ENCODE measurements at regions not wholly inside any gene's neighbourhood (a gene's known extent, or its start where the extent isn't known, plus 50 kb on each side); places are given as distances from the start of the nearest gene placed in this dataset.

DNA sequence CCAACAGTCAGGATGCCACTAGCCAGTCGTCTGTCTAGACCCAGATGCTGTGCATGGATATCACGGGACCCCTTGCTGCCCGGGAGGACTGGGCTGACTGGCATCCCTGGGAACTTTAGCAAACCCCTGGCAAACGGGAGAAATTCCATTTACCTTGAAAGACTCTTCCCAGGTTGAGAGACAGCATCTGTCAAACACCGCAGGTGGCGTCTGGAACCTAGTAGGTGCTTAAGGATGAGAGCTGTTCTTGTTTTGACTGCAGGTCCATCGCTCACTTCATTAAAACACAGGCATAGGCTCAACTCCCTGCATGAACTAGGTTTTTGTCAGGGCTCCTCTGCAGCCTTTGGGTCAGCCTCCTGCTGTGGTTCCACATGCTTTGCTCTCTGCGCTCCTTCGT lies 546.3 kb downstream of the BCL11B start:
- Histone ChIP-seq H3K9ac (ENCODE audit: low read depth in 2 of 2, low read length in 2 of 2) (no peak overlapping the region), H3K9me3 (no peaks in the 10 kb centered on the region), H3K27ac (no peak overlapping the region), H3K4me3 (no peak overlapping the region), H3K27me3 (no peaks in the 10 kb centered on the region), H3K36me3 (no peaks in the 10 kb centered on the region), H3K4me1 (no peaks in the 10 kb centered on the region)
- no peak for TF ChIP-seq CTCF (IDR thresholded peaks at IDR 0.05)
- intact Hi-C loops (cut with DNase I) = no loop called here
- DNase-seq = no peak

DNA sequence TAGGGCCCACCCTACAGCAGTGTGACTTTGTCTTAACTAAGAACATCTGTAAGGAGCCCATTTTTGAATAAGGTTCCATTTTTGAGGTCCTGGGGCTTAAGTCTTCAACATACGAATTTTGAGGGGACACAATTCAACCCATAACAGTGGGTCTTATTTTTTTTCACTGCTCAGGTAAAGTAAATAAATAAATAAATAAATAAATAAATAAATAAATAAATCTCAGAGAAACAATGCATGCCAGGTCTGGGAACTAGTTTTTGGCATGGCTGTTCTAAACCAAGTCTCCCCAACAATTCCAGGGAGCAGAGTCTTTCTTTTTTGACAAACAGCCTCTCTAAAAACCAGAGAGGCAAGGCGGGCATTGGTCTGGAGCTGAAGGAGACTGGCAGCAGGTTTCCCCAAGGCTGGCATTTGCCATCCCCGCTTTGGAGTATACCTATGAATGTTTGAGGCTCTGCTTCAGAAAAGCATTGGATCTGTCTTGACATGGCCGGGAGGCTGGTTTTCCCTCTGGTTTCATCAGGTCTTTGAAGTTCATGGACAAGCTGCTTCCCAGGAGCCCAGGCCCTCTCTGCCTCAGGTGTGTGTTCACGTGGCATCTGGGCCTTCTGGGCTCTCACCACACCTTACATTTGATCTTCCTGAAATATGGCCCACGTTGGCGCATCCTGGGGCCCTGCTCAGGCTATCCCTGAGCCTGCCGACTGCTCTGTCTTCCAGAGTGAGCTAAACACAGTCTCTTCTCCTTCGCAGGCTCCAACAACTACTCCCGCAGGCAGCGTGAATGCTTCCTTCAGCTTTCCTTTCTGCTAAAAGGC lies 545.2 kb downstream of the BCL11B start:
- H3K36me3 ChIP-seq = no peaks in the 10 kb centered on the region
- no peaks in the 10 kb centered on the region for H3K27me3 ChIP-seq
- no peaks in the 10 kb centered on the region for H3K9me3 ChIP-seq
- TF ChIP-seq CTCF (IDR thresholded peaks at IDR 0.05) = no peak
- intact Hi-C loops (cut with DNase I) = no loop called here
- H3K27ac ChIP-seq = no peak overlapping the region
- no peaks in the 10 kb centered on the region for H3K4me1 ChIP-seq
- H3K9ac ChIP-seq (ENCODE audit: low read depth in 2 of 2, low read length in 2 of 2) = no peak overlapping the region
- DNase-seq = no peak
- no peak overlapping the region for H3K4me3 ChIP-seq

DNA sequence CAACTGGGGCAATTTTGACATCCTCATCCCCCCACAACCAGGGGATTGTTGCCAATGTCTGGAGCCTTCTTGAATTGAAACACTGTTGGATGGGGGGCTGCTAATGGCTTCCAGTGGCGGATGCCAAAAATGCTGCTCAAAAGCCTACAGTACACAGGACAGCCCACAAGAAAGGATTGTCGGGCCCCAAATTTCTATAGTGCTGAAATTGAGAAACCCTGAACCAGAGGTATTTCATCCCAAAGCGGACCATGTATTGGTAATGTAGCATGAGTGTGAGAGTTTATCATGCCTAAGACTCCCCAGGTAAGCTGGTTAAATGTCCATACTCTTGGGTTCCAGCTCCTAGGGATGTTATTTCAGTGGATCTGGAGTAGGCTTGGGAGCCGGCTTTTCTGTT lies 544.0 kb downstream of the BCL11B start:
- H3K27me3 ChIP-seq = no peaks in the 10 kb centered on the region
- H3K9me3 ChIP-seq = no peaks in the 10 kb centered on the region
- no peak overlapping the region for H3K4me3 ChIP-seq
- intact Hi-C loops (cut with DNase I) = no loop called here
- H3K4me1 ChIP-seq = no peaks in the 10 kb centered on the region
- TF ChIP-seq CTCF (IDR thresholded peaks at IDR 0.05) = no peak
- DNase-seq = no peak
- no peaks in the 10 kb centered on the region for H3K36me3 ChIP-seq
- H3K27ac ChIP-seq = no peak overlapping the region
- no peak overlapping the region for H3K9ac ChIP-seq (ENCODE audit: low read depth in 2 of 2, low read length in 2 of 2)

- no peaks in the 10 kb centered on the region for H3K36me3 ChIP-seq
- no peak for DNase-seq
- no peak overlapping the region for H3K27ac ChIP-seq
- intact Hi-C loops (cut with DNase I) = no loop called here
- TF ChIP-seq CTCF (IDR thresholded peaks at IDR 0.05) = no peak
- no peak overlapping the region for H3K4me3 ChIP-seq
- no peaks in the 10 kb centered on the region for H3K9me3 ChIP-seq
- H3K27me3 ChIP-seq = no peaks in the 10 kb centered on the region
- H3K9ac ChIP-seq (ENCODE audit: low read depth in 2 of 2, low read length in 2 of 2) = no peak overlapping the region
- H3K4me1 ChIP-seq = no peaks in the 10 kb centered on the region
These were observed 543.2 kb downstream of the BCL11B start for GRCh38 chr14:98728836-98729235.

DNA sequence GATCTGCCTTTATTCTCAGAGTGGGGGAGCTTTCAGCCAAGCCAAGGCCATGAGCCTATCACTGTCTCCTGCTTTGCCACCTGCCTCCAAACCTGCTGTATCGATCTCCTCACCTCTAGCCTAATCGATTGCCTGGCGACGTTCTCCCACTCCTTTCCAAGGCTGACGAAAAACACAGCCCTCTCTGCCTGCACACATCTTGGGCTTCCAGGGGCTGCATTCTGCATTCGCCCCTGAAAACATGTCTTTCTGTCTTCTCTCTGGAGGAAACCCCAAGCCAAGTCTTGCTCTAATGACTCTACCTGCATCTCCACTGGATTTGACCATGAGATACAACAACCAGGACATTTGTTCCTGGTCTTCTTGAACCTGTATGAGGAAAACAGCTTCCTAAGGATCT lies 540.7 kb downstream of the BCL11B start:
- H3K9ac ChIP-seq (ENCODE audit: low read depth in 2 of 2, low read length in 2 of 2) = no peak overlapping the region
- H3K27ac ChIP-seq = no peak overlapping the region
- H3K4me1 ChIP-seq = no peaks in the 10 kb centered on the region
- DNase-seq = no peak
- no peak for TF ChIP-seq CTCF (IDR thresholded peaks at IDR 0.05)
- H3K9me3 ChIP-seq = no peaks in the 10 kb centered on the region
- no peaks in the 10 kb centered on the region for H3K27me3 ChIP-seq
- intact Hi-C loops (cut with DNase I) = no loop called here
- H3K4me3 ChIP-seq = no peak overlapping the region
- no peaks in the 10 kb centered on the region for H3K36me3 ChIP-seq

All from colonic mucosa (tissue), 4 donors.